ENCODE measurements at regions not wholly inside any gene's neighbourhood (a gene's known extent, or its start where the extent isn't known, plus 50 kb on each side); places are given as distances from the start of the nearest gene placed in this dataset.

- H3K4me3 ChIP-seq = no peak overlapping the region
- no peaks in the 10 kb centered on the region for H3K4me1 ChIP-seq
- no peaks in the 10 kb centered on the region for H3K9me3 ChIP-seq
- H3K27me3 ChIP-seq = no peaks in the 10 kb centered on the region
- intact Hi-C loops (cut with DNase I; ENCODE audit: low total_unique reads) = no loop called here
- no peak overlapping the region for H3K27ac ChIP-seq
- no peak for DNase-seq
- TF ChIP-seq CTCF (IDR thresholded peaks at IDR 0.05) = no peak
- H3K36me3 ChIP-seq = no peaks in the 10 kb centered on the region
Observed at GRCh38 chr1:229213797-229214196, 57.1 kb upstream of the RAB4A start.

DNA sequence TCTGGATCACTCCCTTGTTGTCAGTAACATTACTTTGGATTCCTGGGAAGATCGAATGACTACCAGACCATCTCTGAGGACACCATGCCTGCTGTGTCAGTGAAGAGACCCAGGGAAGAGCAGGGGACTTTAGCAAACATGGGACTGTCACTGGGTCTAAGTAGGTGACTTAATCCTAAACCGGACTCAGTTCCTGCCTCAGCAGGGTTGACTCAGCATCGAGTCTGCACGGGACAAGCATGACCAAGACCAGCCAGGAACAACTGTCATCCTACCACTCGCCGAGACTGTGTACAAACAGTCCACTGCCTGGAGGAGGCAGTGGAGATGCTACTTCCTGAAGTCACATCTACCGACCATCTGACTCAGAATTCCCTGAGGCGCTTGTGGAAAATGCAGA is 53.2 kb upstream of the RAB4A start:
- intact Hi-C loops (cut with DNase I; ENCODE audit: low total_unique reads) = no loop called here
- no peak for DNase-seq
- Histone ChIP-seq H3K36me3 (no peaks in the 10 kb centered on the region), H3K9me3 (no peaks in the 10 kb centered on the region), H3K4me1 (peaks cover 0 to 19% (median 13%) of the 10 kb centered on the region in 4 donors), H3K4me3 (no peak overlapping the region), H3K27me3 (no peaks in the 10 kb centered on the region), H3K27ac (no peak overlapping the region)
- no peak for TF ChIP-seq CTCF (IDR thresholded peaks at IDR 0.05)

DNA sequence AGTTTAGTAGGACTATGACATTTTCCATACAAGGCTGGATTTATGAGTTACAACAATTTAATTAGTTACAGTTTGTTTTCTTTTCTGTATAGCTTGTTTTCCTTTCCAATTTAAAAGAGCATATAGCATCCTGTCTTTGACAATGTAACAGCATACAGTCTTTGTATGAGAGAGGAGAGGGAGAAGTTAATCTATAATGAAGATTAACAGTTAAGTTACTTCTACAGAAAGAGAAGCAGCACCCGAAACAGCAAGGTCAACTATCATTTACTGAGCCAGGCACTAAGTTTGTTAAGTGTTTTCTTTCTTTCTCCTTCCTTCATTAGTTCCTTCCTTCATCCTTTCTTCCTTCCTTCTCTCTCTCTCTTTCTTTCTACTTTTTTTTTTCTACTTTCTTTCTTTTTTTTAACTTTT is 52.3 kb upstream of the RAB4A start:
- intact Hi-C loops (cut with DNase I; ENCODE audit: low total_unique reads) = no loop called here
- H3K36me3 ChIP-seq = no peaks in the 10 kb centered on the region
- peaks cover 0 to 19% (median 14%) of the 10 kb centered on the region in 4 donors for H3K4me1 ChIP-seq
- no peak overlapping the region for H3K27ac ChIP-seq
- no peak for DNase-seq
- H3K9me3 ChIP-seq = no peaks in the 10 kb centered on the region
- H3K27me3 ChIP-seq = no peaks in the 10 kb centered on the region
- no peak overlapping the region for H3K4me3 ChIP-seq
- no peak for TF ChIP-seq CTCF (IDR thresholded peaks at IDR 0.05)

GRCh38 chr1:229220163-229220846 is 50.6 kb upstream of the RAB4A start:
- Histone ChIP-seq H3K4me3 (no peak overlapping the region), H3K4me1 (peaks cover 0 to 19% (median 14%) of the 10 kb centered on the region in 4 donors), H3K36me3 (no peaks in the 10 kb centered on the region), H3K27me3 (no peaks in the 10 kb centered on the region), H3K9me3 (no peaks in the 10 kb centered on the region), H3K27ac (peak overlapping the region; percentile 53 to 76)
- no peak for TF ChIP-seq CTCF (IDR thresholded peaks at IDR 0.05)
- no peak for DNase-seq
- intact Hi-C loops (cut with DNase I; ENCODE audit: low total_unique reads) = loop anchor here (10.0 kb wide), 1 partner anchor 556 kb away; no protein-coding TSS in a partner anchor

GRCh38 chr1:229221106-229222019 is 49.5 kb upstream of the RAB4A start:
- no peaks in the 10 kb centered on the region for H3K9me3 ChIP-seq
- no peaks in the 10 kb centered on the region for H3K27me3 ChIP-seq
- no peak for TF ChIP-seq CTCF (IDR thresholded peaks at IDR 0.05)
- H3K36me3 ChIP-seq = no peaks in the 10 kb centered on the region
- no peak overlapping the region for H3K4me3 ChIP-seq
- intact Hi-C loops (cut with DNase I; ENCODE audit: low total_unique reads) = loop anchor here (10.0 kb wide), 1 partner anchor 557 kb away; no protein-coding TSS in a partner anchor
- peaks cover 0 to 19% (median 14%) of the 10 kb centered on the region in 4 donors for H3K4me1 ChIP-seq
- no peak for DNase-seq
- peak overlapping the region; percentile 53 to 76 for H3K27ac ChIP-seq

Data from tibial artery (tissue), 4 donors.